T-cell (primary cell): ENCODE measurements at regions not wholly inside any gene's neighbourhood (a gene's known extent, or its start where the extent isn't known, plus 50 kb on each side); places are given as distances from the start of the nearest gene placed in this dataset.

Experiments
- ATAC-seq, 4 experiments: fragments of 200-7000 bp in 3 of 4; fragments of 150-1000 bp in 1 of 4; cut with Tn5 transposase; replicated peaks in 1 of 4; 1 replicate in 3 of 4; 2 replicates in 1 of 4; pipeline ENCODE4 v1.10.0; 2021; ENCODE audit warnings: moderate library complexity in 3 of 4, mild to moderate bottlenecking in 2 of 4, moderate number of reproducible peaks in 1 of 4
- CTCF ChIA-PET, 2 donors: fragments of 300-600 bp; sonication (Branson Sonifier 250); formaldehyde crosslinking; loops; one replicate each; lab custom pipeline; 2022; ENCODE audit warnings: antibody characterized with exemption in 2 of 2; lab: Charles Lee
- POLR2A ChIA-PET, 2 donors: fragments of 300-600 bp; sonication (Branson Sonifier 250); formaldehyde crosslinking; loops; one replicate each; lab custom pipeline; 2022; ENCODE audit warnings: antibody characterized with exemption in 2 of 2; lab: Charles Lee
- DNase-seq, 35 experiments: peaks; one replicate each; pipeline versions ENCODE4 v3.0.0 to v3.0.0-alpha.2; 2013 to 2023
- H3K27ac ChIP-seq: one replicate; pipeline ENCODE4 v1.5.1; 2013; ENCODE audit warnings: low read length
- H3K27me3 ChIP-seq, 2 experiments: replicated peaks in 1 of 2; 1 replicate in 1 of 2; 2 replicates in 1 of 2; pipeline versions ENCODE4 v1.6.1 to v1.7.0; 2013; ENCODE audit warnings: low read length in 1 of 2, mixed read lengths in 1 of 2; ENCODE audit not compliant: control insufficient read depth in 2 of 2, insufficient read depth in 2 of 2; ENCODE audit errors: extremely low read depth in 1 of 2
- H3K36me3 ChIP-seq, 2 donors: 1 replicate in 1 of 2; 2 replicates in 1 of 2; pipeline versions ENCODE4 v1.6.1 to v1.7.0; 2013; ENCODE audit warnings: low read length in 1 of 2; ENCODE audit not compliant: control insufficient read depth in 2 of 2, insufficient read depth in 1 of 2; ENCODE audit errors: extremely low read depth in 1 of 2
- H3K4me1 ChIP-seq, 2 experiments: 1 replicate in 1 of 2; 2 replicates in 1 of 2; pipeline versions ENCODE4 v1.6.1 to v1.7.0; 2013; ENCODE audit warnings: low read length in 2 of 2, mixed read lengths in 1 of 2; ENCODE audit not compliant: insufficient read depth in 2 of 2, control insufficient read depth in 1 of 2; ENCODE audit errors: extremely low read depth in 1 of 2
- H3K4me3 ChIP-seq, 2 donors: 1 replicate in 1 of 2; 2 replicates in 1 of 2; pipeline versions ENCODE4 v1.5.1 to v1.7.0; 2013; ENCODE audit warnings: mild to moderate bottlenecking in 2 of 2, low read length in 1 of 2, moderate library complexity in 1 of 2; ENCODE audit not compliant: control insufficient read depth in 1 of 2; ENCODE audit errors: extremely low read depth in 1 of 2
- H3K9me3 ChIP-seq: 2 replicates; pipeline ENCODE4 v1.7.0; 2013
- H3K27ac Mint-ChIP-seq, 2 donors: one replicate each; pipeline ENCODE4 v1.8.0; 2020 to 2021; ENCODE audit warnings: mild to moderate bottlenecking in 2 of 2, mixed read lengths in 2 of 2
- H3K27me3 Mint-ChIP-seq, 2 donors: one replicate each; pipeline ENCODE4 v1.8.0; 2021 to 2022; ENCODE audit warnings: mixed read lengths in 2 of 2
- H3K36me3 Mint-ChIP-seq: one replicate; pipeline ENCODE4 v1.8.0; 2021; ENCODE audit warnings: mixed read lengths
- H3K4me1 Mint-ChIP-seq, 3 donors: one replicate each; pipeline ENCODE4 v1.8.0; 2020 to 2022; ENCODE audit warnings: mixed read lengths in 3 of 3, mild to moderate bottlenecking in 1 of 3
- H3K4me3 Mint-ChIP-seq, 3 donors: one replicate each; pipeline ENCODE4 v1.8.0; 2020 to 2022; ENCODE audit warnings: mild to moderate bottlenecking in 3 of 3, mixed read lengths in 3 of 3, moderate library complexity in 3 of 3
- H3K9me3 Mint-ChIP-seq, 3 donors: one replicate each; pipeline ENCODE4 v1.8.0; 2020 to 2022; ENCODE audit warnings: mixed read lengths in 3 of 3
- WGBS: methylation state at CpG from one replicate; pipeline ENCODE4 v1.1.5; 2013; ENCODE audit warnings: missing lambda C conversion rate; ENCODE audit not compliant: insufficient coverage; 5-methylcytosine and 5-hydroxymethylcytosine counted together

- ATAC-seq = no peak
- Histone ChIP-seq H3K4me1 (no peaks in the 10 kb centered on the region), H3K36me3 (no peaks in the 10 kb centered on the region), H3K27ac (no peak overlapping the region), H3K27me3 (no peaks in the 10 kb centered on the region), H3K9me3 (no peaks in the 10 kb centered on the region), H3K4me3 (no peak overlapping the region)
- no peaks in the 10 kb centered on the region for H3K27me3 Mint-ChIP-seq
- H3K4me1 Mint-ChIP-seq = no peaks in the 10 kb centered on the region
- ChIA-PET POLR2A (no interaction called here), CTCF (interaction anchor here in 1 of 2 donors (0.6 to 0.7 kb wide), 2 partner anchors 698 to 1432 kb away, joined by 3 to 7 read pairs; no protein-coding TSS in a partner anchor)
- no peak overlapping the region for H3K27ac Mint-ChIP-seq
- DNase-seq = no peak
- H3K9me3 Mint-ChIP-seq = peaks cover 2 to 15% (median 9%) of the 10 kb centered on the region in 3 donors
- no peaks in the 10 kb centered on the region for H3K36me3 Mint-ChIP-seq
- H3K4me3 Mint-ChIP-seq = no peak overlapping the region
- 20% methylated on average over 1 of the region's 1 CpG for WGBS
These were observed 1059.8 kb upstream of the MAP3K7 start for GRCh38 chr6:91646649-91647048.

- no peaks in the 10 kb centered on the region for H3K9me3 ChIP-seq
- no peaks in the 10 kb centered on the region for H3K27me3 Mint-ChIP-seq
- no peaks in the 10 kb centered on the region for H3K4me1 ChIP-seq
- H3K4me1 Mint-ChIP-seq = no peaks in the 10 kb centered on the region
- H3K4me3 Mint-ChIP-seq = no peak overlapping the region
- no peaks in the 10 kb centered on the region for H3K36me3 Mint-ChIP-seq
- no peaks in the 10 kb centered on the region for H3K36me3 ChIP-seq
- no peak overlapping the region for H3K4me3 ChIP-seq
- no peaks in the 10 kb centered on the region for H3K27me3 ChIP-seq
- no CpG with 5 or more reads among the region's 2 CpGs for WGBS
- POLR2A ChIA-PET = no interaction called here
- no peak for ATAC-seq
- H3K27ac ChIP-seq = no peak overlapping the region
- CTCF ChIA-PET = no interaction called here
- no peak for DNase-seq
- H3K9me3 Mint-ChIP-seq = peaks cover 2 to 20% (median 9%) of the 10 kb centered on the region in 3 donors
- H3K27ac Mint-ChIP-seq = no peak overlapping the region
These were observed 1058.9 kb upstream of the MAP3K7 start for GRCh38 chr6:91645811-91646210.

GRCh38 chr6:91637217-91637616 lies 1050.3 kb upstream of the MAP3K7 start:
- H3K36me3 ChIP-seq = no peaks in the 10 kb centered on the region
- no peaks in the 10 kb centered on the region for H3K9me3 ChIP-seq
- no peaks in the 10 kb centered on the region for H3K4me1 ChIP-seq
- H3K9me3 Mint-ChIP-seq = peaks cover 4 to 13% (median 5%) of the 10 kb centered on the region in 3 donors
- H3K27ac ChIP-seq = no peak overlapping the region
- no peaks in the 10 kb centered on the region for H3K36me3 Mint-ChIP-seq
- no CpG with 5 or more reads among the region's 1 CpG for WGBS
- H3K27me3 ChIP-seq = no peaks in the 10 kb centered on the region
- no peak overlapping the region for H3K27ac Mint-ChIP-seq
- ATAC-seq = no peak
- H3K27me3 Mint-ChIP-seq = no peaks in the 10 kb centered on the region
- no peak overlapping the region for H3K4me3 ChIP-seq
- ChIA-PET CTCF (no interaction called here), POLR2A (no interaction called here)
- DNase-seq = no peak
- H3K4me3 Mint-ChIP-seq = no peak overlapping the region
- H3K4me1 Mint-ChIP-seq = no peaks in the 10 kb centered on the region

- DNase-seq = no peak
- H3K9me3 Mint-ChIP-seq = peaks cover 5 to 15% (median 8%) of the 10 kb centered on the region in 3 donors
- no peaks in the 10 kb centered on the region for H3K36me3 Mint-ChIP-seq
- no peaks in the 10 kb centered on the region for H3K4me1 ChIP-seq
- no peak overlapping the region for H3K4me3 ChIP-seq
- no peak for ATAC-seq
- POLR2A ChIA-PET = interaction anchor here in 1 of 2 donors (0.6 kb wide), 1 partner anchor 19 kb away, joined by 3 read pairs; no protein-coding TSS in a partner anchor
- no peaks in the 10 kb centered on the region for H3K27me3 ChIP-seq
- no peaks in the 10 kb centered on the region for H3K9me3 ChIP-seq
- H3K27ac ChIP-seq = no peak overlapping the region
- H3K27ac Mint-ChIP-seq = no peak overlapping the region
- CTCF ChIA-PET = no interaction called here
- H3K4me3 Mint-ChIP-seq = no peak overlapping the region
- no peaks in the 10 kb centered on the region for H3K36me3 ChIP-seq
- WGBS = no CpG with 5 or more reads among the region's 1 CpG
- H3K4me1 Mint-ChIP-seq = no peaks in the 10 kb centered on the region
- no peaks in the 10 kb centered on the region for H3K27me3 Mint-ChIP-seq
These were observed 1047.9 kb upstream of the MAP3K7 start for GRCh38 chr6:91634791-91635190.

GRCh38 chr6:91633374-91634111 lies 1046.7 kb upstream of the MAP3K7 start:
- Histone ChIP-seq H3K27ac (no peak overlapping the region), H3K4me1 (no peaks in the 10 kb centered on the region), H3K4me3 (no peak overlapping the region), H3K9me3 (no peaks in the 10 kb centered on the region), H3K27me3 (no peaks in the 10 kb centered on the region), H3K36me3 (no peaks in the 10 kb centered on the region)
- no peak for DNase-seq
- CTCF ChIA-PET = no interaction called here
- no peak overlapping the region for H3K27ac Mint-ChIP-seq
- no peaks in the 10 kb centered on the region for H3K27me3 Mint-ChIP-seq
- POLR2A ChIA-PET = no interaction called here
- WGBS = 82% methylated on average over 5 of the region's 8 CpGs
- H3K9me3 Mint-ChIP-seq = peaks cover 0 to 15% (median 8%) of the 10 kb centered on the region in 3 donors
- no peaks in the 10 kb centered on the region for H3K4me1 Mint-ChIP-seq
- H3K4me3 Mint-ChIP-seq = no peak overlapping the region
- ATAC-seq = no peak
- no peaks in the 10 kb centered on the region for H3K36me3 Mint-ChIP-seq

- ChIA-PET POLR2A (no interaction called here), CTCF (no interaction called here)
- no peak overlapping the region for H3K27ac Mint-ChIP-seq
- no CpG with 5 or more reads among the region's 3 CpGs for WGBS
- DNase-seq (no peak), ATAC-seq (no peak)
- H3K9me3 ChIP-seq = no peaks in the 10 kb centered on the region
- H3K9me3 Mint-ChIP-seq = peaks cover 0 to 15% (median 8%) of the 10 kb centered on the region in 3 donors
- no peaks in the 10 kb centered on the region for H3K4me1 ChIP-seq
- no peak overlapping the region for H3K27ac ChIP-seq
- H3K4me3 Mint-ChIP-seq = no peak overlapping the region
- H3K4me3 ChIP-seq = no peak overlapping the region
- no peaks in the 10 kb centered on the region for H3K27me3 ChIP-seq
- no peaks in the 10 kb centered on the region for H3K36me3 ChIP-seq
- H3K27me3 Mint-ChIP-seq = no peaks in the 10 kb centered on the region
- no peaks in the 10 kb centered on the region for H3K4me1 Mint-ChIP-seq
- H3K36me3 Mint-ChIP-seq = no peaks in the 10 kb centered on the region
These were observed 1045.4 kb upstream of the MAP3K7 start for GRCh38 chr6:91632308-91632707.
